Heart left ventricle (tissue), 16 donors: ENCODE measurements at regions not wholly inside any gene's neighbourhood (a gene's known extent, or its start where the extent isn't known, plus 50 kb on each side); places are given as distances from the start of the nearest gene placed in this dataset.

ENCODE experiments used
- ATAC-seq, 4 donors: fragments of 200-7000 bp; cut with Tn5 transposase; one replicate each; pipeline ENCODE4 v1.9.1; 2020 to 2022; ENCODE audit warnings: moderate library complexity in 4 of 4, mild to moderate bottlenecking in 3 of 4, moderate number of reproducible peaks in 1 of 4
- DNase-seq, 5 donors: peaks; one replicate each; pipeline ENCODE4 v3.0.0-alpha.2; 2020
- H3K27ac ChIP-seq, 12 donors: fragments of 200-600 bp; sonication (generic) in 4 of 12; one replicate each; pipeline versions ENCODE4 v1.5.0 to v1.8.0; 2016 to 2022; ENCODE audit warnings: mild to moderate bottlenecking in 2 of 12
- H3K27me3 ChIP-seq, 9 donors: fragments of 200-600 bp; sonication (generic) in 2 of 9; one replicate each; pipeline versions ENCODE4 v1.5.1 to v1.8.0; 2016 to 2022; ENCODE audit warnings: mild to moderate bottlenecking in 3 of 9
- H3K36me3 ChIP-seq, 9 donors: fragments of 200-600 bp; sonication (generic) in 2 of 9; one replicate each; pipeline versions ENCODE4 v1.5.0 to v1.8.0; 2018 to 2022; ENCODE audit warnings: mild to moderate bottlenecking in 2 of 9
- H3K4me1 ChIP-seq, 12 donors: fragments of 200-600 bp; sonication (generic) in 4 of 12; one replicate each; pipeline versions ENCODE4 v1.5.0 to v1.8.0; 2016 to 2022; ENCODE audit warnings: mild to moderate bottlenecking in 3 of 12
- H3K4me3 ChIP-seq, 12 donors: fragments of 200-600 bp; sonication (generic) in 4 of 12; one replicate each; pipeline versions ENCODE4 v1.5.0 to v1.8.0; 2017 to 2022; ENCODE audit warnings: mild to moderate bottlenecking in 9 of 12, moderate library complexity in 4 of 12
- H3K9me3 ChIP-seq, 12 donors: fragments of 200-600 bp; sonication (generic) in 4 of 12; one replicate each; pipeline versions ENCODE4 v1.5.0 to v1.8.0; 2016 to 2022; ENCODE audit warnings: mild to moderate bottlenecking in 1 of 12
- POLR2A ChIP-seq, 2 donors: fragments of 450-650 bp; IDR thresholded peaks; one replicate each; pipeline ENCODE4 v1.6.1; 2017; ENCODE audit warnings: antibody characterized with exemption in 2 of 2, mild to moderate bottlenecking in 2 of 2, moderate library complexity in 2 of 2
- WGBS, 4 donors: extraction: QIAGEN DNeasy Blood & Tissue Kit in 2 of 4; methylation state at CpG; one replicate each; pipeline versions ENCODE4 v1.1.5 to v1.1.7; 2013 to 2018; 5-methylcytosine and 5-hydroxymethylcytosine counted together
- intact Hi-C, 10 donors: fragments of 100-400 bp; cut with DNase I; formaldehyde crosslinking; loops; one replicate each; pipeline versions ENCODE4 v1.11.1 to v1.14.2; 2022
- TF ChIP-seq, protein P1 (sequence below), 12 donors: fragments of 200-600 bp; sonication (generic) in 4 of 12; IDR thresholded peaks; one replicate each; pipeline versions ENCODE4 v1.5.0 to v1.8.0; 2018 to 2022; ENCODE audit warnings: antibody characterized with exemption in 12 of 12, mild to moderate bottlenecking in 5 of 12
- donor health status: ischemic (EF 13 %, LVEDD 7.1; RV severe dilation, severe dysfunction).
- donor health status: healthy with polysubstance abuse.
- donor health status: DM: no; HTN: yes; CAD: no.
- donor health status: DM: no; HTN: no; CAD: no.
- donor health status: ischemic (EF 25% LVEDD 6.9; RV normal size, moderate dysfunction).
- donor health status: ischemic (EF 25% LVEDD 5.7; RV mildly dilated, moderate dysfunction).
- donor health status: healthy.
- donor health status: DM: yes; HTN: yes; CAD: no.
- donor health status: ischemic (EF 35%, LVEDD 5.7; RV mildly dilated, moderate dysfunction).
- donor health status: nonischemic (EF 11% LVEDD 7.7; RV severe dilation, severe dysfunction).
- donor health status: DM: yes; HTN: yes; CAD: no.
- donor health status: PGD.
- donor health status: ischemic (EF 29% LVEDD 5.4; RV normal size, mild dysfunction).
- donor health status: nonischemic (EF 23%, LVEDD 6.1; RV moderate dilation, normal function).

DNA sequence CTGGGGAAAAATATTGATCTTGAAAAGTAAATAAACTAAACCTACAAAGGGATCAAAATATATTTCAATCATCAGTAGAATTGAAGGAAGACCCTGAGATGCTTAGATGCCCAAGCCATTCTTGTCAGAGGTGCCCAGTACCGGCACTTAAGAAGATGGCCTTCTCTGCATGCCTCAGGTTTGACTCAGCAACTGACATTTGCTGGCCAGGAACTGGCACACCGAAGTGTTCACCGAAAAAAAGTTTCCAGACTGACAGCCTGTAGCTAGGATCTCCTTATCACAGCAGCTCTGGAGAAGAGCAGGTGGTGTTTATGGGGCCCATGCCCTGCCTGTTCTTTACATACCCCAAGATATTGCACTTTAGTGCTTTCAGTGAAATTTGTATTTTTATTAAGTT lies 203.2 kb downstream of the MOXD1 start:
- no peak overlapping the region for H3K4me3 ChIP-seq
- H3K36me3 ChIP-seq: no peaks in the 10 kb centered on the region
- no peaks in the 10 kb centered on the region for H3K27me3 ChIP-seq
- H3K27ac ChIP-seq: peak overlapping the region in 3 of 12 donors; percentile 8 to 57 (median 48)
- DNase-seq (no peak), ATAC-seq (no peak)
- intact Hi-C loops: no loop called here
- H3K4me1 ChIP-seq: peaks cover 0 to 12% (median 6%) of the 10 kb centered on the region in 12 donors
- TF ChIP-seq POLR2A (IDR thresholded peaks at IDR 0.05): no peak
- peaks cover 0 to 7% (median 0%) of the 10 kb centered on the region in 12 donors for H3K9me3 ChIP-seq
- WGBS, 4 donors: 73 to 79% (median 76%) methylated on average over 3 of the region's 3 CpGs

DNA sequence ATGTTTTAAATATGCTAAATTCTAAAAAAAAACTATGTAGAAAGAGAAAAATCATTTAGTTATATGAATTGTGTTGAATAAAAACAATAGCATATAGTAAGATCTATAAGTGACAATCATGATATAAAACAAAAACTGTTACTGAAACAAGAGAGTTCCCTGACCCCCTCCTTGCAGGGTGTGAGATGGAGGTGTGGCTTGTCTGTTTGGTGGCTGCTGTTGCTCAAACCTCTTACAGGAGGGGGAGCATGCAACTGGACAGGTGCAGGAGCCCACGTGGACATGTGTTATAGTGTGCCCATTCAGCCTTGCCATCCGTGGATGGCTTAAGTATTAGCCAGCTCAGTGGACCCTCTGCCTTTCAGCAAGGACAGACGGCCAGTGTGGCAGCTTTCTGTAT lies 206.7 kb downstream of the MOXD1 start:
- Histone ChIP-seq H3K36me3 (no peaks in the 10 kb centered on the region), H3K4me1 (peaks cover 0 to 19% (median 5%) of the 10 kb centered on the region in 12 donors), H3K4me3 (no peak overlapping the region), H3K27me3 (no peaks in the 10 kb centered on the region), H3K27ac (no peak overlapping the region), H3K9me3 (peaks cover 0 to 7% (median 0%) of the 10 kb centered on the region in 12 donors)
- WGBS, 4 donors: 77 to 84% (median 79%) methylated on average over 3 of the region's 3 CpGs
- no peak for TF ChIP-seq POLR2A (IDR thresholded peaks at IDR 0.05)
- TF ChIP-seq, protein P1, sequence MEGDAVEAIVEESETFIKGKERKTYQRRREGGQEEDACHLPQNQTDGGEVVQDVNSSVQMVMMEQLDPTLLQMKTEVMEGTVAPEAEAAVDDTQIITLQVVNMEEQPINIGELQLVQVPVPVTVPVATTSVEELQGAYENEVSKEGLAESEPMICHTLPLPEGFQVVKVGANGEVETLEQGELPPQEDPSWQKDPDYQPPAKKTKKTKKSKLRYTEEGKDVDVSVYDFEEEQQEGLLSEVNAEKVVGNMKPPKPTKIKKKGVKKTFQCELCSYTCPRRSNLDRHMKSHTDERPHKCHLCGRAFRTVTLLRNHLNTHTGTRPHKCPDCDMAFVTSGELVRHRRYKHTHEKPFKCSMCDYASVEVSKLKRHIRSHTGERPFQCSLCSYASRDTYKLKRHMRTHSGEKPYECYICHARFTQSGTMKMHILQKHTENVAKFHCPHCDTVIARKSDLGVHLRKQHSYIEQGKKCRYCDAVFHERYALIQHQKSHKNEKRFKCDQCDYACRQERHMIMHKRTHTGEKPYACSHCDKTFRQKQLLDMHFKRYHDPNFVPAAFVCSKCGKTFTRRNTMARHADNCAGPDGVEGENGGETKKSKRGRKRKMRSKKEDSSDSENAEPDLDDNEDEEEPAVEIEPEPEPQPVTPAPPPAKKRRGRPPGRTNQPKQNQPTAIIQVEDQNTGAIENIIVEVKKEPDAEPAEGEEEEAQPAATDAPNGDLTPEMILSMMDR (IDR thresholded peaks at IDR 0.05): no peak
- no peak for ATAC-seq
- intact Hi-C loops: no loop called here
- DNase-seq: no peak

DNA sequence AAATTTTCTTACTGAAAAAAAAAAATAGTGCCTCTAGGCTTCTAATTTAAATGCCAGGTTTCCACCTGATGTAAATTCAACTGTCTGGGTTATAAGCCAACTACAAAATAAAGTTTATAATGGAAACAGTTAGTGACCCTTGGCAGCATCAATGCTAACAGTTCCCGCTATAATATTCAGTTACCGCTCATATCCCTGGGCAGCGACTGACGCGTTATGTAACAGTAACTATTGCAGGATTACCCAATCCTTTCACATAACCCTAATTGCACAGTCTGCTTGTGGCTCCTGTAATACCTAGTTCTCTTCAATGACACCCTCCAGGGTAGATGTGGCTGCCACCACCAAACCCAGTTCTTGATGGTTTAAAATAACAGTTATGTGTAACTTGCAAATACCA lies 208.6 kb downstream of the MOXD1 start:
- no peaks in the 10 kb centered on the region for H3K27me3 ChIP-seq
- H3K27ac ChIP-seq: no peak overlapping the region
- no peak for DNase-seq
- H3K9me3 ChIP-seq: peaks cover 0 to 7% (median 0%) of the 10 kb centered on the region in 12 donors
- ATAC-seq: no peak
- intact Hi-C loops: no loop called here
- no peak overlapping the region for H3K4me3 ChIP-seq
- WGBS, 4 donors: 95 to 97% (median 96%) methylated on average over 5 of the region's 5 CpGs
- H3K36me3 ChIP-seq: no peaks in the 10 kb centered on the region
- no peak for TF ChIP-seq POLR2A (IDR thresholded peaks at IDR 0.05)
- TF ChIP-seq, protein P1 (IDR thresholded peaks at IDR 0.05): no peak
- H3K4me1 ChIP-seq: peaks cover 0 to 19% (median 3%) of the 10 kb centered on the region in 12 donors

GRCh38 chr6:132190815-132191175 lies 210.5 kb downstream of the MOXD1 start:
- H3K4me1 ChIP-seq: peaks cover 0 to 19% (median 3%) of the 10 kb centered on the region in 12 donors
- WGBS, 4 donors: 37 to 47% (median 41%) methylated on average over 3 of the region's 3 CpGs
- ATAC-seq: peak in 3 of 4 donors; percentile 51 to 76 (median 75)
- H3K9me3 ChIP-seq: peaks cover 0 to 7% (median 0%) of the 10 kb centered on the region in 12 donors
- H3K27ac ChIP-seq: peak overlapping the region in 8 of 12 donors; percentile 26 to 71 (median 47)
- DNase-seq: no peak
- H3K27me3 ChIP-seq: no peaks in the 10 kb centered on the region
- no peaks in the 10 kb centered on the region for H3K36me3 ChIP-seq
- H3K4me3 ChIP-seq: no peak overlapping the region
- TF ChIP-seq, protein P1 (IDR thresholded peaks at IDR 0.05): no peak
- TF ChIP-seq POLR2A (IDR thresholded peaks at IDR 0.05): no peak
- intact Hi-C loops: no loop called here
